Activated T-cell treated with anti-CD3 and anti-CD28 coated beads for 4 hours (primary cell): ENCODE measurements at regions not wholly inside any gene's neighbourhood (a gene's known extent, or its start where the extent isn't known, plus 50 kb on each side); places are given as distances from the start of the nearest gene placed in this dataset.

Source experiments
- DNase-seq: peaks from one replicate; pipeline ENCODE4 v3.0.0-alpha.2; 2020

GRCh38 chr2:40507432-40507831, 55.5 kb upstream of the SLC8A1 start:
- DNase-seq: no peak

- DNase-seq: no peak
These were observed 58.4 kb upstream of the SLC8A1 start for GRCh38 chr2:40510304-40510703.

DNA sequence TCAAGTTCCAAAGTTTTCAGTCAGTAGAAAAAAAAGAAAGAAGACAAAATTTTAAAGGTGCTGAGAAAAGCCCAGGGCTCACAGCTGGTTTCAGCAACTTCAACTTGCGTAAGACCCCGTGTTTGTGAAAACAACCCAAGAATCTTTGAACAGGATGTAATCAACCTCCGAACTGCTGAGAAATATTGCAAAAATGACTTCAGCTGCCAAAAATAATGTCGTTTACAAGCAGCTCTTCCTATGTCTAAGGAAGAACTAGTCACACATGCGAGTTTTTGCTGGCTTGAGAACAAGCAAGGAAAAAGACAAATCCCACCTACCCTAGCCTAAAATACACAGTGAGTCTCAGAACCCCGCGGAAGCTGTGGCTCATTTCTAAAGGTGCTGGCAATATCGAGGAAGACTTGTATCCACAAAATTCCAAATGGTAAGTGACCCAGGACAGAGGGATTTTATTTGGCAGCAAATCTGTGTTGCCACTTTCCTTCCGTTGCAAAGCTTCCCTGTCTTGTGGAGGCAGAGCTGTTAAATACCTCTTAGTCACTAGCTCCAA, 59.8 kb upstream of the SLC8A1 start:
- no peak for DNase-seq

GRCh38 chr2:40512256-40512655, 60.4 kb upstream of the SLC8A1 start:
- DNase-seq: no peak

DNA sequence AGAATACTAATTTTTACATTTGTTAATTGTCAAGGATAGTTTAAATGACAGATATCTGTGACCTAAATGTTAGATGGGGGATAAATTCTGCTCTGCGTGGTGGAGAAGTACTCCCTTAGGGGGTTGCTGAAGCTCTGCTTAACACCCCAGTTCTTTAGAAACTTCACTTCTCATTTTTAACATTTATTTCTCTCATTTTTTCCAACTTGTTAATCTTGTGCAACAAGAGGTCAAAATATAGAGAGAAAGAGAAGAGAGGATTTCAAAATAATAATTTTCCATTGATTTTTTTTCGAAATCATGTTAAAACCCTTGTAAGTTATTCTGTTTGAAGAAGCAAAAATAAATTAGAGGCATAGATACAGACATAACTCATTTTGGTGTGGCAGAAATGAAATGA, 61.3 kb upstream of the SLC8A1 start:
- DNase-seq: no peak

DNA sequence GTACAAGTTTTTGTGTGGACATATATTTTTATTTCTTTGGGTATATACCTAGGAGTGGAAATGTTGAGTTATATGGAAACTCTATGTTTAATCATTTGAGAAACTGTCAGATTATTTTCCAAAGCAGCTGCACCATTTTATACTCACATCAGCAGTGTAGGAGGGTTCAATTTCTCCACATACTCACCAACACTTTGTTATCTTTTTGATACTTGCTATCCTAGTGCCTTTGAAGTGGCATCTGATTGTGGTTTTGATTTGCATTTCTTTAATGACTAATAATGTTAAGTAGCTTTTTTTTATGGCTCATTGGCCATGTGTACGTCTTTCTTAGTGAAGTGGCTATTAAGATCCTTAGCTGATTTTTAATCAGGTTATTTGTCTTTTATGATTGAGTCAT, 64.7 kb upstream of the SLC8A1 start:
- DNase-seq: no peak

DNA sequence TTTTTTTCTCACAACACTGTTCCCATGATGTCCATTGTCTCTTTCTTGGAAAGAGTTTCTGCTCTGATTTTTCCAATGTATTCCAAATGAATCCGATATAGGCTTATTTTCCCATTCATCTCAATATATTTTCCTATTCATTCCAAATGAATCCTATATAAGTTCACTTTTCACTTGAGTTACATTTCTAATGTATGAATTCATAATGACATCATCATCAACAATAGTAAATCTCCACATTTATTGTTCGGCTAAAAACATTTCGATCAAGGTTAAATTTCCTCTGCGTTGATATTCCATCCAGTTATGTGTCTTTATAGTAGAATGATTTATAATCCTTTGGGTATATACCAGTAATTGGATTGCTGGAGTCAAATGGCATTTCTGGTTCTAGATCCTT, 76.7 kb upstream of the SLC8A1 start:
- DNase-seq: no peak

- DNase-seq: no peak
These were observed 79.5 kb upstream of the SLC8A1 start for GRCh38 chr2:40531359-40531758.

- DNase-seq: no peak
These were observed 82.6 kb upstream of the SLC8A1 start for GRCh38 chr2:40534528-40534927.

- no peak for DNase-seq
These were observed 84.1 kb upstream of the SLC8A1 start for GRCh38 chr2:40535972-40536371.

DNA sequence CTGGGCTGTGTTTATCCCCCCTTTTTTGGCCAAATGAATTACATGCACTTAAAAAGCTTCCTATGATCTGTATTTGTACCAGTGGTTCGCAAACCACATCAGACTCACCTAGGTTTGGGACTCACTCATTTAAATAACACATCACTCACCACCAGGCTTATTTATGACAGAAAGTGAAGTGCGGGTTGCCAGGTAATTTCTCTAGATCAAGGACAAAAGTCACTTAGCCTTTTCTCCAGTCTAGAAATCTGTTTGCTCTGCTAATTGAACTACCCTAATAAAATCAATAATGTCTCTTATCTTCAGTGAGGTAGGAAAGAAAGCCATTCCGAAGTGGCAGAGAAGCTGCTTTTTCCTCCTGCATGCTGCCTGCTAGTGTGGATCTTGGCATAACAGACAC, 88.1 kb upstream of the SLC8A1 start:
- DNase-seq: no peak

DNA sequence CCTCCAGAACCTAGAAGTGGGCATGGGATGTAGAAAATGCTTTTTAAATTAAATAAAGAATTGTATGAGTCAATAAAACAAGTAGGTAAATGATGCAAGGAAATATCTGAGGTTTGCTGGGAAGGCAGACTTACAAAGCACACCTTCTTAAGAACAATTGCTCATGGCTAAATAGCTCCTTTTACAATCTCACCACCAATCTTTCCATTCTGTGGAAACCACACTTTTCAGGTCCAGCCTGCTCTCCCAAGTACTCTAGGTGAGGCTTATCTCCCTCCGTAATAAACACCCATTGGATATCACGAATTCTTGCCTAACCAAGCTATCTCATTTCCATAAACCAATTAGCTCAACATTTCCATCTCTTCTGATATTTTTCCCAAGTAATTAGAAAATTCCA, 91.5 kb upstream of the SLC8A1 start:
- no peak for DNase-seq

DNA sequence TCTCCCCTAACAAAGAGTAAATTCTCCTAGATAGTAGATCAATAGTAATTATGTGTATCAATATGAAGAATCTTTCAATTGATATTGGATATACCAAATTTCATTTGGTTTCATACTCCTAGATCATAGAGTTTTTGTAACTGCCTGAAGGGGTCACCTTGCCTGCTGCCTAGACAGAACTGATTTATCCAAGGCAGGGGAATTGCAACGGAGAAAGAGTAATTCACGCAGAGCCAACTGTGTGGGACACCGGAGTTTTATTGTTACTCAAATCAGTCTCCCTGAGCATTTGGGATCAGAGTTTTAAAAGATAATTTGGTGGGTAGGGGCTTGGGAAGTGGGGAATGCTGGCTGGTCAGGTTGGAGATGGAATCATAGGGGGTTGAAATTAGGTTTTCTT, 92.2 kb upstream of the SLC8A1 start:
- no peak for DNase-seq

GRCh38 chr2:40545645-40546044, 93.8 kb upstream of the SLC8A1 start:
- DNase-seq: no peak

DNA sequence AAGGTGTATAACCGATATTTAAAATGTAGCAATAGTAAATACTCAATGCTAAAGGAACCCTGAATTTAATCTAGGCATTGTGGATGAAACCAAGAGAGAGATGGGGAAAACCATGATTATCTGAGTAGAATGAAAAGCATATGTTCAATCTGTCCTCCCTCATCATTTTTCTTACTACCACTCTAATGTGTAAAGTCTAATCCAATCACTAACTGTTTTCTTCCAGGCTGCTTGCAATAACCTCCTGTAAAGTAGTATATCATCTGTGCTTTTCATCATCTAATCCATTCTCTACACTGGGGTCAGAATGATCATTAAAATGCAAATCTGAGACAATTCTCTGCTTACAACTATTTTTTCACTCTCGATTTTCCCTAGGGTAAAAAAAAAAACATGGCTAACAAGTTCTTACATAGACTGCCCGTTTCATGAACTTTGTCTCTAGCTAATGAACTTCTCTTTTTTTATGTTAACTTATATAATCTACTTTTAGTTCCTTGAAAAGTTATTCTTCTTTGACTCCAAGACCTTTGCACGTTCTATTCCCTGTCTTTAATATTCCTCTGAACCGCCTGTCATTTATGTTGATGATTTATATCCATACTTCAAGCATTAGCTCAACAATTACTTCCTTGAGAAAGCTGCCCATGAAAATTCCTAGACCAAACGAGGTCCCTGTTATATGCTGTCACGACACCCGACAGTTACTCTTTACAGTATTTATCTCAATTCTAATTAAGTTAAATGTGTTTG, 94.7 kb upstream of the SLC8A1 start:
- DNase-seq: no peak

DNA sequence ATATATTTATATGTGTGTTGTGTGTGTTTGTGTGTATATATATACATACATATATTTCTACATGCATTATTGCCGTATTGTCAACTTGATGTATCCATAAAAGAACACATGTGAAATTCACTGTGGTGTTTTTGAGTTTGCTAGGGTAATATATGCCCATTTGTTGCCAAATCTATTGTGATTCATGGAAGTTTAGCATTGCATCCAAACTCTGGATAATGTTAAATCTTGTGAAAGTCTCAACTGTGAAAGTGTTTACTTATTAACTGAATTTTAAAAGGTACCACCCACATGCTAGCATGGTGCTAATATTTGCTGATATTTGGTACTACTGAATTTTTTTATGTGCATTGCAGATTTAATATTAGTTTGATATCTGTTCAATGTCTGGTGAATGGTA, 96.6 kb upstream of the SLC8A1 start:
- DNase-seq: no peak

- no peak for DNase-seq
These were observed 98.2 kb upstream of the SLC8A1 start for GRCh38 chr2:40550085-40550484.

DNA sequence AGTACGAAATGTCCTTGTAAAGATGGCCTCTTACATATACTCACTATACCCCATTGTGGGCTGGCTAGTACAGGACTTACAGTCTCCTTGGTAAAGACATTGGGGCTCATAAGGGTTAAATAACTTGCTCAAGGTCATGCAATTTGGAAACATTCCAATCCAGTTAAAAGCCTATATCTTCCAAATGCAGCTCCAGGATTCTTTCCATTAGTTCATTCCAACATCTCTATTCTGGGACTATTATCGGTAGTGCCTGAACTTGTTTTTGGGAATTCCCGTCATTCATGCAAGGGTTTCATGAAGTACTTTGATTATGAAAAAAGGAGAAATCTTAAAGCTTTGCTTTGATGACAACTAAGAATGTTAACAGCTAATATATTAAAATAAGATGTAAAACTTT, 99.2 kb upstream of the SLC8A1 start:
- DNase-seq: no peak

DNA sequence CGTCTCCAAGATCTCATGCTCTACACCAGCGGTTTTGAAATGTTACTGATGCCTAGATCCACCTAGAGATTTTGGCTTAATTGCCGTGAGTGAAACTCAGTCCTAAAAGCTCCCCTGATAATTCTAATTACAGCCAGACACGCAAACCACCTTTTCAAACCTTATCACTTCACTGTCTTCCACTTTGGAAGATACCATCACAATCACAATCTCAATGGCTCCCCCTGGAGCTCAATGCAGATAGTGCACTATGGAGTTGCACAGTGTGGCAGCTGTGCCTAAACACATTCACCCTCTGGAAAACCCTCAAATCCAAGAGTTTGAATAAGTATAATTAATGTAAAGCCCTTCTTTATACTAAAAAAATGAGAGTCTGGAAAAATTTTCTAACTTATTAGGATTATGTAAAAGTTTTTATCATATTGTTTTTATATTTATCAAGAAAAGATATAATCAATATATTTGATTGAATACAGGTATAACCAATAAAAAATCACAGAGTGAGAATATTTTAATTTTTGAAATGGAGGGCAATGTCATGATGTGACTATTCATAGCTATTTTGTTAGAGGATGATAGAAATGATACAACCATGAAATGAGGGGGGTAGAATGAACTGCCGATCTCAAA, 102.9 kb upstream of the SLC8A1 start:
- no peak for DNase-seq

DNA sequence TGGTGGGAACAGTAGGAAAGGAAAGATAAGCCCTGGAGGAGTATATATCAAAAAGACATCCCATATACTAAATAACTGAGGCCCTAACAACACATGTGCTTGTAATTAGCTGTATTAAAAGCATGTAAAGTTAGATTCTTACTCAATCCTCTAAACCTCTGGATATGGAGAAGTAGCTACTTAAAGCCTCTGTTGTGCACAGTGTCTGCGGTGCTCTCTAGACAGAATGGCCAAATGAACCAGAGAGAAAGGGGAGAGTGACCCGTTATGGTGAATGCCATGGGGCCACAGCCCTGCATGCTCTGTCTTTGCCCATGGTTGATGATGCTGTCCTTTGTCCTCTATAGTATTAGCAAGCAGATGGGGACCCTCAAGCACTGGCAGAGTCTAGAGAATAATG, 104.4 kb upstream of the SLC8A1 start:
- no peak for DNase-seq

- no peak for DNase-seq
These were observed 104.8 kb upstream of the SLC8A1 start for GRCh38 chr2:40556739-40557138.

GRCh38 chr2:40558761-40559160, 106.9 kb upstream of the SLC8A1 start:
- no peak for DNase-seq

DNA sequence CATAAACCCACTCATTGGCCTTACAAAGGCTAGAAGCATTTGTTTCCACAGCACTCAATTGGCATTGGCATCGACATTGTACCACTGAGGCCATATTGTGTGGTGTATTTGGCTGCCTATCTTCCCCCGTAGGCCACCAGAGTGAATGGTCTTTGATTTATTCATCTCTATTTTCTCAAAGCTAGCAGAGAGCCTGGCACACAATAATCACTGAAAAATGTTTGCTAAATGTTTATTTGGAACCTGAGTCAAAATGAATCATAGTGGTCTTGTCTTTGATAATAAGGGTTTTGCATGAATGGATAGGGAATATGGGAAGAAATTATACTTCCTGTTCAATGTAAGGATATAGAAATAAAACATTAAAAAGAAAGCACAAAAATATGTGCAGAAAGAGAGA, 107.3 kb upstream of the SLC8A1 start:
- DNase-seq: no peak

GRCh38 chr2:40564184-40564583, 112.3 kb upstream of the SLC8A1 start:
- DNase-seq: no peak

DNA sequence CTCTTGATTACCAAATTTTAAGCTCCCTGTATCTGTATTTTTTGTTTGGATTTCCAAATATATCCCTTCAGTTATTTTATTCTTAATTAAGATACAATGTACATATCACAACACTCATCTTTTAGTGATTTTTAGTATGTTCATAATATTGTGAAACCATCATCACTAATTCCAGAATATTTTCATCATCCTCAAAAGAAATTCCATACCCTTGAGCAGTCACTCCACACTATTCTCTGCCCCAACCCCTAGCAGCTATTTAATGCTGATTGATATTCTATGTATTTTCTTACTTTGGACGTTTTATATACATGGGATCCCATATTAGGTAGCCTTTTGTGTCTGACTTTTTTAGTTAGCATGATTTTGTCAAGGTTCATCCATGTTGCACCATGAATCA, 127.4 kb upstream of the SLC8A1 start:
- DNase-seq: no peak
